SU-DHL-6 (cell line): ENCODE measurements at regions not wholly inside any gene's neighbourhood (a gene's known extent, or its start where the extent isn't known, plus 50 kb on each side); places are given as distances from the start of the nearest gene placed in this dataset.

Experiments used
- H2AFZ ChIP-seq: fragments of 200-600 bp; sonication (generic); 2 replicates; pipeline ENCODE4 v1.6.1; 2014; ENCODE audit warnings: low read depth, mild to moderate bottlenecking, moderate library complexity, mixed read lengths, antibody characterized with exemption, low read length; ENCODE audit not compliant: severe bottlenecking
- H3F3A ChIP-seq: fragments of 200-600 bp; shearing (Covaris generic); 2 replicates; pipeline ENCODE4 v1.6.0; 2016; ENCODE audit warnings: antibody characterized with exemption, mild to moderate bottlenecking; ENCODE audit not compliant: insufficient read depth
- H3K27ac ChIP-seq: fragments of 200-600 bp; sonication (generic); 2 replicates; pipeline ENCODE4 v1.5.1; 2016; ENCODE audit warnings: low read depth, mild to moderate bottlenecking, low read length, moderate library complexity, mixed read lengths
- H3K27me3 ChIP-seq: fragments of 200-600 bp; sonication (generic), shearing (Covaris generic); 2 replicates; pipeline ENCODE4 v1.6.0; 2014; ENCODE audit warnings: mild to moderate bottlenecking, low read length
- H3K36me3 ChIP-seq: fragments of 200-600 bp; sonication (generic); 2 replicates; pipeline ENCODE4 v1.6.1; 2014; ENCODE audit warnings: mild to moderate bottlenecking, low read length, mixed read lengths
- H3K4me2 ChIP-seq: fragments of 300-600, 200-600 bp; shearing (Covaris generic), sonication (generic); 2 replicates; pipeline ENCODE4 v1.6.0; 2014; ENCODE audit warnings: low read length, low read depth, mild to moderate bottlenecking; ENCODE audit not compliant: poor library complexity, severe bottlenecking
- H3K4me3 ChIP-seq: fragments of 200-600 bp; sonication (generic); 2 replicates; pipeline ENCODE4 v1.5.1; 2014; ENCODE audit warnings: antibody characterized with exemption, low read length, mild to moderate bottlenecking, mixed read lengths; ENCODE audit not compliant: insufficient read depth, poor library complexity, severe bottlenecking
- H3K79me2 ChIP-seq: fragments of 200-600 bp; sonication (generic); 2 replicates; pipeline ENCODE4 v1.6.1; 2014; ENCODE audit warnings: mild to moderate bottlenecking, low read length, moderate library complexity; ENCODE audit not compliant: insufficient read depth
- H3K9ac ChIP-seq: fragments of 200-600 bp; sonication (generic); 2 replicates; pipeline ENCODE4 v1.7.0; 2014; ENCODE audit warnings: mild to moderate bottlenecking, low read length
- H3K9me2 ChIP-seq: fragments of 200-600 bp; sonication (generic); replicated peaks from 2 replicates; pipeline ENCODE4 v1.6.1; 2014; ENCODE audit warnings: low read length; ENCODE audit not compliant: insufficient read depth
- H3K9me3 ChIP-seq: fragments of 200-600 bp; sonication (generic); 2 replicates; pipeline ENCODE4 v1.6.1; 2014; ENCODE audit warnings: low read length, mixed read lengths; ENCODE audit not compliant: insufficient read depth
- H4K20me1 ChIP-seq: fragments of 200-600 bp; sonication (generic); 2 replicates; pipeline ENCODE4 v1.6.1; 2014; ENCODE audit warnings: low read depth, mild to moderate bottlenecking, antibody characterized with exemption, low read length, moderate library complexity, mixed read lengths
- CTCF ChIP-seq: fragments of 200-600 bp; sonication (generic); IDR thresholded peaks from one replicate; pipeline ENCODE4 v1.5.1; 2017; ENCODE audit warnings: antibody characterized with exemption, mild to moderate bottlenecking, low read length, moderate library complexity; ENCODE audit not compliant: insufficient read depth, poor library complexity, severe bottlenecking
- EZH2phosphoT487 ChIP-seq: fragments of 200-600 bp; sonication (generic), shearing (Covaris generic); conservative IDR thresholded peaks from 2 replicates; pipeline ENCODE4 v1.6.1; 2018; ENCODE audit warnings: mild to moderate bottlenecking, antibody characterized with exemption, low read length, moderate library complexity, mixed read lengths

DNA sequence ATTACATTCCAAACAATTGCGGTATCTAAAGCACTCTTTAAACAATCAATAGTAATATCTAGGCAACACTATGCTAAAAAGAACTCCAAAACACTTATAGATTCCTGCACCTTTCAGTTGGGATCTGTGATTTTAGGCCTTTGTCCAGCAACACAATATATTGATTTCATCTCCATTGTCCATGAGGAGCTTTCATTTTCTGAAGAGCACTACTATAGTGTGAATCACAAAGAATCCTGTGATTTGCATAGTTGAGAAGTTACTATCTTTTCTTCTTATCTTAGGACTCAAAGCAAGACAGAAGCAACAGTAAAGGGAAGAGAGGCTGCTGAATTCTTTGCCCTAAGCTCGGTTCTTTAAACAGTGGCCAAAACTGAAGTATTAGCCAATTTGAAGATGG is 846.8 kb downstream of the IPMK start:
- Histone ChIP-seq H3K27me3 (no peaks in the 10 kb centered on the region), H3K9ac (no peak overlapping the region), H3K36me3 (no peaks in the 10 kb centered on the region), H3K9me2 (no peaks in the 10 kb centered on the region), H3K4me2 (no peak overlapping the region), H3F3A (no peaks in the 10 kb centered on the region), H3K4me3 (no peak overlapping the region), H3K27ac (no peak overlapping the region), H2AFZ (no peak overlapping the region), H4K20me1 (no peaks in the 10 kb centered on the region), H3K79me2 (no peaks in the 10 kb centered on the region), H3K9me3 (no peaks in the 10 kb centered on the region)
- TF ChIP-seq EZH2phosphoT487 (no peak), CTCF (no peak)

GRCh38 chr10:57418476-57418875 is 849.2 kb downstream of the IPMK start:
- TF ChIP-seq CTCF (no peak), EZH2phosphoT487 (no peak)
- H3K27ac ChIP-seq = no peak overlapping the region
- H3K27me3 ChIP-seq = no peaks in the 10 kb centered on the region
- no peak overlapping the region for H3K4me3 ChIP-seq
- H3K9ac ChIP-seq = no peak overlapping the region
- H3K9me2 ChIP-seq = no peaks in the 10 kb centered on the region
- H3F3A ChIP-seq = no peaks in the 10 kb centered on the region
- no peak overlapping the region for H3K4me2 ChIP-seq
- no peak overlapping the region for H2AFZ ChIP-seq
- no peaks in the 10 kb centered on the region for H3K9me3 ChIP-seq
- no peaks in the 10 kb centered on the region for H4K20me1 ChIP-seq
- H3K79me2 ChIP-seq = no peaks in the 10 kb centered on the region
- H3K36me3 ChIP-seq = no peaks in the 10 kb centered on the region

- H3K27me3 ChIP-seq = no peaks in the 10 kb centered on the region
- H3K79me2 ChIP-seq = no peaks in the 10 kb centered on the region
- H3K9ac ChIP-seq = no peak overlapping the region
- H3F3A ChIP-seq = no peaks in the 10 kb centered on the region
- TF ChIP-seq EZH2phosphoT487 (no peak), CTCF (no peak)
- no peaks in the 10 kb centered on the region for H3K9me2 ChIP-seq
- no peak overlapping the region for H3K27ac ChIP-seq
- H3K4me2 ChIP-seq = no peak overlapping the region
- no peaks in the 10 kb centered on the region for H3K36me3 ChIP-seq
- H2AFZ ChIP-seq = no peak overlapping the region
- H3K9me3 ChIP-seq = no peaks in the 10 kb centered on the region
- no peak overlapping the region for H3K4me3 ChIP-seq
- no peaks in the 10 kb centered on the region for H4K20me1 ChIP-seq
These were observed 871.8 kb downstream of the IPMK start for GRCh38 chr10:57395923-57396322.

DNA sequence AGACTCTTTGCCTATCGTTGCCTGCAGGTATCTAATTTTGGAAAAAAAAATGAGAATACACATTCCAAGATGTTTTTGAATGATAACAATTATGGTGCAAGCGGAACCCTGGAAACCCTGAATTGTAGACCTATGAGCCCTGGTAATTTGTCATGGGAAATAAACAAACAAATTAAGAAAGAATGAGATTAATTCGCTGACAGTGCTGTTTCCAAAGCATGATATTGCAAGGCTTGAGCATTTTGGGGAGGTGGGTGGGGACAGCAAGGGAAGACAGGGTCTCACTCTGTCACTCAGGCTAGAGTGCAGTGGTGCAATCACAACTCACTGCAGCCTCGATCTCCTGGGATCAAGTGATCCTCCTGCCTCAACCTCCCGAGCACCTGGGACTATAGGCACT is 900.3 kb downstream of the IPMK start:
- H3K36me3 ChIP-seq = no peaks in the 10 kb centered on the region

More for the DNA sequence above, 900.3 kb downstream of the IPMK start:
- TF ChIP-seq CTCF (no peak), EZH2phosphoT487 (no peak)
- Histone ChIP-seq H3K9ac (no peak overlapping the region), H3F3A (no peaks in the 10 kb centered on the region), H3K27me3 (no peaks in the 10 kb centered on the region), H3K4me3 (no peak overlapping the region), H3K79me2 (no peaks in the 10 kb centered on the region), H3K27ac (no peak overlapping the region), H3K4me2 (no peak overlapping the region), H3K9me3 (no peaks in the 10 kb centered on the region), H4K20me1 (no peaks in the 10 kb centered on the region), H2AFZ (no peak overlapping the region), H3K9me2 (no peaks in the 10 kb centered on the region)
